ENCODE measurements at regions not wholly inside any gene's neighbourhood (a gene's known extent, or its start where the extent isn't known, plus 50 kb on each side); places are given as distances from the start of the nearest gene placed in this dataset.

GRCh38 chrX:63258144-63258543 is 93.0 kb downstream of the SPIN4 start:
- POLR2A ChIA-PET (ENCODE audit: partially characterized antibody) = no interaction called here
- no peak overlapping the region for H2BK120ac ChIP-seq (replicated peaks; ENCODE audit: low read depth, low read length)
- H3K4me1 ChIP-seq (replicated peaks in 1 of 4; ENCODE audit: control insufficient read depth in 3 of 4, insufficient read depth in 4 of 4, low read length in 3 of 4) = no peaks in the 10 kb centered on the region
- no peak overlapping the region for H3K4ac ChIP-seq (replicated peaks; ENCODE audit: insufficient read length, low read depth, low read length)
- no peak overlapping the region for H3K4me2 ChIP-seq (ENCODE audit: insufficient read depth in 1 of 2, low read depth in 2 of 2, low read length in 2 of 2)
- TF ChIP-seq CHD1 (IDR thresholded peaks at IDR 0.05; ENCODE audit: low read depth, low read length) (no peak), JUND (IDR thresholded peaks at IDR 0.05; ENCODE audit: low read length) (no peak), BCL11A (IDR thresholded peaks at IDR 0.05; ENCODE audit: low read depth in 2 of 2, low read length in 2 of 2) (no peak), NRF1 (IDR thresholded peaks at IDR 0.05; ENCODE audit: low read depth, low read length) (no peak), TEAD4 (IDR thresholded peaks at IDR 0.05; ENCODE audit: low read depth, low read length) (no peak), RXRA (IDR thresholded peaks at IDR 0.05; ENCODE audit: insufficient read depth, low read depth, low read length) (no peak)
- H4K5ac ChIP-seq (ENCODE audit: insufficient read length, low read depth, low read length) = no peak overlapping the region
- no peaks in the 10 kb centered on the region for H3K36me3 ChIP-seq (ENCODE audit: control insufficient read depth in 2 of 4, insufficient read depth in 4 of 4, low read length in 3 of 4)
- H3K79me2 ChIP-seq (ENCODE audit: control insufficient read depth in 1 of 2, insufficient read depth in 2 of 2, low read length in 2 of 2) = no peaks in the 10 kb centered on the region
- CTCF ChIA-PET (ENCODE audit: partially characterized antibody) = no interaction called here
- no peak overlapping the region for H2AFZ ChIP-seq (ENCODE audit: low read length)
- H4K91ac ChIP-seq (replicated peaks; ENCODE audit: insufficient read length, low read length) = no peak overlapping the region
- H3K27me3 ChIP-seq (replicated peaks in 1 of 4; ENCODE audit: control insufficient read depth in 3 of 4, extremely low read depth in 1 of 4, insufficient read depth in 3 of 4, low read length in 3 of 4) = no peaks in the 10 kb centered on the region
- H3K79me1 ChIP-seq (ENCODE audit: low read depth, low read length) = no peaks in the 10 kb centered on the region
- H3K18ac ChIP-seq (ENCODE audit: extremely low read depth, low read length) = no peak overlapping the region
- no peak overlapping the region for H3K9ac ChIP-seq (replicated peaks in 1 of 4; ENCODE audit: extremely low read depth in 1 of 4, low read depth in 3 of 4, low read length in 3 of 4)
- no peak overlapping the region for H2BK20ac ChIP-seq (ENCODE audit: low read length)
- no peak overlapping the region for H2AK5ac ChIP-seq (ENCODE audit: low read depth, low read length)
- no peak overlapping the region for H3K23ac ChIP-seq (ENCODE audit: insufficient read length)
- no peak overlapping the region for H3K56ac ChIP-seq (replicated peaks; ENCODE audit: insufficient read length, low read depth, low read length)
- no peak overlapping the region for H2BK5ac ChIP-seq (ENCODE audit: low read depth, low read length)
- DNase-seq (ENCODE audit: low read depth in 1 of 2, low spot score in 2 of 2) (no peak), FAIRE-seq (no peak)
- no peak overlapping the region for H3K14ac ChIP-seq (ENCODE audit: insufficient read length)
- H3K4me3 ChIP-seq (ENCODE audit: extremely low read depth in 1 of 4, insufficient read depth in 2 of 4, low read depth in 3 of 4, low read length in 4 of 4) = no peak overlapping the region
- no peaks in the 10 kb centered on the region for H3K23me2 ChIP-seq (ENCODE audit: low read depth, low read length)
- H3K27ac ChIP-seq (ENCODE audit: low read depth, low read length) = no peak overlapping the region
- no peak overlapping the region for H4K8ac ChIP-seq (ENCODE audit: extremely low read depth, insufficient read depth, low read length)
- 73% methylated on average over 1 of the region's 1 CpG; no CpG with 5 or more reads in 1 of the 2 experiments for WGBS, 2 experiments (ENCODE audit: extremely low coverage in 1 of 2, insufficient coverage in 1 of 2, insufficient read length in 1 of 2, insufficient replicate concordance in 2 of 2, low coverage in 1 of 2, low lambda C conversion rate in 2 of 2, missing lambda C conversion rate in 1 of 2)
- H2BK15ac ChIP-seq (ENCODE audit: low read length) = no peak overlapping the region
- no peaks in the 10 kb centered on the region for H4K20me1 ChIP-seq (replicated peaks in 1 of 2; ENCODE audit: control insufficient read depth in 1 of 2, insufficient read depth in 2 of 2, low read length in 2 of 2)
- no peaks in the 10 kb centered on the region for H3K9me3 ChIP-seq (ENCODE audit: insufficient read depth in 2 of 2, low read depth in 1 of 2, low read length in 1 of 2)
- H2BK12ac ChIP-seq (ENCODE audit: low read depth, low read length) = no peak overlapping the region

Data from H1 (cell line).